ENCODE measurements at regions not wholly inside any gene's neighbourhood (a gene's known extent, or its start where the extent isn't known, plus 50 kb on each side); places are given as distances from the start of the nearest gene placed in this dataset.

GRCh38 chr19:29372921-29373797, 152.6 kb upstream of the VSTM2B start:
- ChIA-PET RAD21 (ENCODE audit: low non-redundant PET in 1 of 2, low total read pairs in 2 of 2, uncharacterized antibody in 2 of 2, unreplicated experiment in 2 of 2) (no interaction called here), POLR2A (no interaction called here), CTCF (no interaction called here)
- no peaks in the 10 kb centered on the region for H3K79me2 ChIP-seq (ENCODE audit: insufficient read depth, low read length)
- ATAC-seq (no peak), DNase-seq (ENCODE audit: low read depth, low spot score) (no peak)
- no peak overlapping the region for H3K4me3 ChIP-seq (replicated peaks in 1 of 2; ENCODE audit: low read depth in 1 of 2, low read length in 2 of 2)
- no peaks in the 10 kb centered on the region for H4K20me1 ChIP-seq (ENCODE audit: insufficient read depth)
- no peak overlapping the region for H3K9ac ChIP-seq (ENCODE audit: low read length)
- no peak overlapping the region for H2AFZ ChIP-seq (ENCODE audit: low read depth, low read length, poor library complexity, severe bottlenecking)
- H3K27ac ChIP-seq (ENCODE audit: low read depth, low read length): no peak overlapping the region
- no peaks in the 10 kb centered on the region for H3K4me1 ChIP-seq (ENCODE audit: control insufficient read depth in 1 of 2, insufficient read depth in 2 of 2, low read length in 2 of 2)
- H3K36me3 ChIP-seq (ENCODE audit: control insufficient read depth in 1 of 2, insufficient read depth in 2 of 2, low read length in 2 of 2): no peaks in the 10 kb centered on the region
- H3K9me3 ChIP-seq (ENCODE audit: control insufficient read depth in 1 of 2, insufficient read depth in 1 of 2, low read depth in 1 of 2, low read length in 2 of 2): no peaks in the 10 kb centered on the region
- intact Hi-C loops (cut with micrococcal nuclease): no loop called here
- no TSS peak for BruUV-seq (replicated peaks)
- H3K27me3 ChIP-seq (ENCODE audit: insufficient read depth, low read length): peaks cover 5% of the 10 kb centered on the region
- H3K9me2 ChIP-seq (ENCODE audit: insufficient read depth): no peaks in the 10 kb centered on the region
- TF ChIP-seq ZNF274 (IDR thresholded peaks at IDR 0.05; ENCODE audit: low read depth, low read length): no peak
- no peak overlapping the region for H3K4me2 ChIP-seq (ENCODE audit: low read length)

GRCh38 chr19:29375429-29376119, 150.2 kb upstream of the VSTM2B start:
- Histone ChIP-seq H3K79me2 (ENCODE audit: insufficient read depth, low read length) (no peaks in the 10 kb centered on the region), H3K36me3 (ENCODE audit: control insufficient read depth in 1 of 2, insufficient read depth in 2 of 2, low read length in 2 of 2) (no peaks in the 10 kb centered on the region), H3K9me3 (ENCODE audit: control insufficient read depth in 1 of 2, insufficient read depth in 1 of 2, low read depth in 1 of 2, low read length in 2 of 2) (no peaks in the 10 kb centered on the region), H3K9me2 (ENCODE audit: insufficient read depth) (no peaks in the 10 kb centered on the region), H3K27me3 (ENCODE audit: insufficient read depth, low read length) (peaks cover 7% of the 10 kb centered on the region; the same call in 1 of the 2 replicates), H3K4me3 (replicated peaks in 1 of 2; ENCODE audit: low read depth in 1 of 2, low read length in 2 of 2) (no peak overlapping the region), H3K27ac (ENCODE audit: low read depth, low read length) (no peak overlapping the region), H2AFZ (ENCODE audit: low read depth, low read length, poor library complexity, severe bottlenecking) (no peak overlapping the region), H3K4me2 (ENCODE audit: low read length) (no peak overlapping the region), H3K4me1 (ENCODE audit: control insufficient read depth in 1 of 2, insufficient read depth in 2 of 2, low read length in 2 of 2) (no peaks in the 10 kb centered on the region), H4K20me1 (ENCODE audit: insufficient read depth) (no peaks in the 10 kb centered on the region), H3K9ac (ENCODE audit: low read length) (no peak overlapping the region)
- ChIA-PET POLR2A (no interaction called here), CTCF (no interaction called here), RAD21 (ENCODE audit: low non-redundant PET in 1 of 2, low total read pairs in 2 of 2, uncharacterized antibody in 2 of 2, unreplicated experiment in 2 of 2) (no interaction called here)
- BruUV-seq (replicated peaks): no TSS peak
- DNase-seq (ENCODE audit: low read depth, low spot score) (no peak), ATAC-seq (no peak)
- intact Hi-C loops (cut with micrococcal nuclease): no loop called here
- TF ChIP-seq FOSL1 (IDR thresholded peaks at IDR 0.05; ENCODE audit: low read depth) (no peak), ELF1 (IDR thresholded peaks at IDR 0.05; ENCODE audit: borderline replicate concordance, low read depth) (no peak), CTCF (IDR thresholded peaks at IDR 0.05 in 2 of 3, conservative IDR thresholded peaks at IDR 0.05 in 1 of 3; ENCODE audit: borderline replicate concordance in 1 of 3, insufficient read depth in 1 of 3, low read depth in 2 of 3, low read length in 2 of 3) (no peak), EGR1 (IDR thresholded peaks at IDR 0.05; ENCODE audit: low read depth) (no peak), ZBTB33 (IDR thresholded peaks at IDR 0.05; ENCODE audit: extremely low read depth, insufficient replicate concordance, low read length) (no peak), POLR2A (IDR thresholded peaks at IDR 0.05; ENCODE audit: borderline replicate concordance, extremely low read depth, insufficient read depth, insufficient read length) (no peak), POLR2AphosphoS5 (IDR thresholded peaks at IDR 0.05; ENCODE audit: low read depth, low read length) (no peak), MAX (IDR thresholded peaks at IDR 0.05) (no peak), RAD21 (IDR thresholded peaks at IDR 0.05; ENCODE audit: low read depth) (no peak)
